ENCODE measurements at regions not wholly inside any gene's neighbourhood (a gene's known extent, or its start where the extent isn't known, plus 50 kb on each side); places are given as distances from the start of the nearest gene placed in this dataset.

GRCh38 chr6:112984899-112985298 lies 637.8 kb downstream of the RFPL4B start:
- Histone ChIP-seq H3K36me3 (ENCODE audit: insufficient read depth, low read length) (no peaks in the 10 kb centered on the region), H3K27ac (ENCODE audit: low read depth, low read length, poor library complexity, severe bottlenecking) (no peak overlapping the region), H3K79me2 (ENCODE audit: insufficient read depth, low read length) (no peaks in the 10 kb centered on the region), H3K9me2 (ENCODE audit: low read depth, low read length) (no peaks in the 10 kb centered on the region), H3K4me1 (ENCODE audit: insufficient read depth, low read length, severe bottlenecking) (no peaks in the 10 kb centered on the region), H3K9me3 (ENCODE audit: low read length) (no peaks in the 10 kb centered on the region), H2AFZ (ENCODE audit: low read length) (no peak overlapping the region), H3K9ac (ENCODE audit: low read length) (no peak overlapping the region), H3F3A (ENCODE audit: insufficient read depth, low read length) (no peaks in the 10 kb centered on the region), H3K4me3 (ENCODE audit: low read depth, low read length, poor library complexity, severe bottlenecking) (no peak overlapping the region), H3K4me2 (ENCODE audit: low read length) (no peak overlapping the region), H4K20me1 (ENCODE audit: insufficient read depth, low read length) (no peaks in the 10 kb centered on the region), H3K27me3 (ENCODE audit: insufficient read depth, low read length) (no peaks in the 10 kb centered on the region)
- TF ChIP-seq CTCF (IDR thresholded peaks at IDR 0.05; ENCODE audit: low read length) (no peak), EZH2 (IDR thresholded peaks at IDR 0.05; ENCODE audit: borderline replicate concordance, low read length) (no peak)

DNA sequence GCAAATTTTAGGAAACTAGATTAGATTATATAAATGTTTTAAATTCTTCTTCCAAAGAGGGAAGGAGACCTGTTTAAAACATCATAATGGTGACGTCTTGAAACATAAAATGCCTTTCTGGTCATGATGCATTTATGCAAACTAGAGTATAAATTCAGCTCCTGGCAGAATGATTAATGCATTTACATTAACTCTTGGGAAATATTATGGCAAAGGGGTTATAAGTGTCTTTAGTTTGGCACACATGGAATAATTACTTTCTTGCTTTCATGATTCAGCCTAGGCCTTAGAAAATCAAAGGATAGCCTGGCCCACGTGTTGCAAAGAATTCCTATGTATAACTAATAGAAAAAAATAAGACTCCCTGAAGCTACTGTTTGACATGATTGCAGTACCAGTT lies 639.2 kb downstream of the RFPL4B start:
- no peaks in the 10 kb centered on the region for H3K27me3 ChIP-seq (ENCODE audit: insufficient read depth, low read length)
- H3K27ac ChIP-seq (ENCODE audit: low read depth, low read length, poor library complexity, severe bottlenecking): no peak overlapping the region
- no peaks in the 10 kb centered on the region for H3K9me2 ChIP-seq (ENCODE audit: low read depth, low read length)
- no peak overlapping the region for H3K9ac ChIP-seq (ENCODE audit: low read length)
- H3F3A ChIP-seq (ENCODE audit: insufficient read depth, low read length): no peaks in the 10 kb centered on the region
- no peak overlapping the region for H3K4me3 ChIP-seq (ENCODE audit: low read depth, low read length, poor library complexity, severe bottlenecking)
- no peaks in the 10 kb centered on the region for H3K36me3 ChIP-seq (ENCODE audit: insufficient read depth, low read length)
- no peaks in the 10 kb centered on the region for H4K20me1 ChIP-seq (ENCODE audit: insufficient read depth, low read length)
- H3K9me3 ChIP-seq (ENCODE audit: low read length): no peaks in the 10 kb centered on the region
- H3K4me2 ChIP-seq (ENCODE audit: low read length): no peak overlapping the region
- TF ChIP-seq EZH2 (IDR thresholded peaks at IDR 0.05; ENCODE audit: borderline replicate concordance, low read length) (no peak), CTCF (IDR thresholded peaks at IDR 0.05; ENCODE audit: low read length) (no peak)
- H3K79me2 ChIP-seq (ENCODE audit: insufficient read depth, low read length): no peaks in the 10 kb centered on the region
- no peak overlapping the region for H2AFZ ChIP-seq (ENCODE audit: low read length)
- no peaks in the 10 kb centered on the region for H3K4me1 ChIP-seq (ENCODE audit: insufficient read depth, low read length, severe bottlenecking)

GRCh38 chr6:112988748-112989147 lies 641.6 kb downstream of the RFPL4B start:
- Histone ChIP-seq H3K4me3 (ENCODE audit: low read depth, low read length, poor library complexity, severe bottlenecking) (no peak overlapping the region), H3K9me2 (ENCODE audit: low read depth, low read length) (no peaks in the 10 kb centered on the region), H4K20me1 (ENCODE audit: insufficient read depth, low read length) (no peaks in the 10 kb centered on the region), H3K27me3 (ENCODE audit: insufficient read depth, low read length) (no peaks in the 10 kb centered on the region), H3K9ac (ENCODE audit: low read length) (no peak overlapping the region), H2AFZ (ENCODE audit: low read length) (no peak overlapping the region), H3K36me3 (ENCODE audit: insufficient read depth, low read length) (no peaks in the 10 kb centered on the region), H3F3A (ENCODE audit: insufficient read depth, low read length) (no peaks in the 10 kb centered on the region), H3K4me1 (ENCODE audit: insufficient read depth, low read length, severe bottlenecking) (no peaks in the 10 kb centered on the region), H3K9me3 (ENCODE audit: low read length) (no peaks in the 10 kb centered on the region), H3K79me2 (ENCODE audit: insufficient read depth, low read length) (no peaks in the 10 kb centered on the region), H3K4me2 (ENCODE audit: low read length) (no peak overlapping the region), H3K27ac (ENCODE audit: low read depth, low read length, poor library complexity, severe bottlenecking) (no peak overlapping the region)
- TF ChIP-seq EZH2 (IDR thresholded peaks at IDR 0.05; ENCODE audit: borderline replicate concordance, low read length): no peak
- no peak for TF ChIP-seq CTCF (IDR thresholded peaks at IDR 0.05; ENCODE audit: low read length)
